Nephron (organoid): ENCODE measurements at regions not wholly inside any gene's neighbourhood (a gene's known extent, or its start where the extent isn't known, plus 50 kb on each side); places are given as distances from the start of the nearest gene placed in this dataset.

ENCODE experiments used
- H3K27ac Mint-ChIP-seq, 3 experiments: 2 replicates each; pipeline ENCODE4 v1.8.0; 2020; ENCODE audit warnings: mixed read lengths in 3 of 3, mild to moderate bottlenecking in 2 of 3, moderate library complexity in 1 of 3
- H3K27me3 Mint-ChIP-seq: 2 replicates; pipeline ENCODE4 v1.8.0; 2021; ENCODE audit warnings: low read depth, mild to moderate bottlenecking, moderate library complexity, mixed read lengths
- H3K36me3 Mint-ChIP-seq: 2 replicates; pipeline ENCODE4 v1.8.0; 2020; ENCODE audit warnings: low read depth, mixed read lengths
- H3K4me1 Mint-ChIP-seq: 2 replicates; pipeline ENCODE4 v1.8.0; 2020; ENCODE audit warnings: mixed read lengths
- H3K4me3 Mint-ChIP-seq, 3 experiments: 2 replicates each; pipeline ENCODE4 v1.8.0; 2020; ENCODE audit warnings: mild to moderate bottlenecking in 3 of 3, mixed read lengths in 3 of 3, moderate library complexity in 2 of 3
- H3K9me3 Mint-ChIP-seq: 2 replicates; pipeline ENCODE4 v1.8.0; 2020; ENCODE audit warnings: mixed read lengths
- TF ChIP-seq, protein P1 (sequence below), 3 experiments: fragments of 200-600 bp; sonication (generic); IDR thresholded peaks; one replicate each; pipeline ENCODE4 v1.5.0; 2021; ENCODE audit warnings: antibody characterized with exemption in 3 of 3; ENCODE audit not compliant: unreplicated experiment in 3 of 3

- peaks cover 3% of the 10 kb centered on the region for H3K27me3 Mint-ChIP-seq
- H3K4me1 Mint-ChIP-seq = no peaks in the 10 kb centered on the region
- no peak overlapping the region for H3K4me3 Mint-ChIP-seq
- no peaks in the 10 kb centered on the region for H3K9me3 Mint-ChIP-seq
- H3K27ac Mint-ChIP-seq = no peak overlapping the region
- TF ChIP-seq, protein P1, sequence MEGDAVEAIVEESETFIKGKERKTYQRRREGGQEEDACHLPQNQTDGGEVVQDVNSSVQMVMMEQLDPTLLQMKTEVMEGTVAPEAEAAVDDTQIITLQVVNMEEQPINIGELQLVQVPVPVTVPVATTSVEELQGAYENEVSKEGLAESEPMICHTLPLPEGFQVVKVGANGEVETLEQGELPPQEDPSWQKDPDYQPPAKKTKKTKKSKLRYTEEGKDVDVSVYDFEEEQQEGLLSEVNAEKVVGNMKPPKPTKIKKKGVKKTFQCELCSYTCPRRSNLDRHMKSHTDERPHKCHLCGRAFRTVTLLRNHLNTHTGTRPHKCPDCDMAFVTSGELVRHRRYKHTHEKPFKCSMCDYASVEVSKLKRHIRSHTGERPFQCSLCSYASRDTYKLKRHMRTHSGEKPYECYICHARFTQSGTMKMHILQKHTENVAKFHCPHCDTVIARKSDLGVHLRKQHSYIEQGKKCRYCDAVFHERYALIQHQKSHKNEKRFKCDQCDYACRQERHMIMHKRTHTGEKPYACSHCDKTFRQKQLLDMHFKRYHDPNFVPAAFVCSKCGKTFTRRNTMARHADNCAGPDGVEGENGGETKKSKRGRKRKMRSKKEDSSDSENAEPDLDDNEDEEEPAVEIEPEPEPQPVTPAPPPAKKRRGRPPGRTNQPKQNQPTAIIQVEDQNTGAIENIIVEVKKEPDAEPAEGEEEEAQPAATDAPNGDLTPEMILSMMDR (IDR thresholded peaks at IDR 0.05; ENCODE audit: unreplicated experiment in 3 of 3) = no peak
- no peaks in the 10 kb centered on the region for H3K36me3 Mint-ChIP-seq
Observed at GRCh38 chr1:78339490-78339889, 151.3 kb upstream of the PTGFR start.

DNA sequence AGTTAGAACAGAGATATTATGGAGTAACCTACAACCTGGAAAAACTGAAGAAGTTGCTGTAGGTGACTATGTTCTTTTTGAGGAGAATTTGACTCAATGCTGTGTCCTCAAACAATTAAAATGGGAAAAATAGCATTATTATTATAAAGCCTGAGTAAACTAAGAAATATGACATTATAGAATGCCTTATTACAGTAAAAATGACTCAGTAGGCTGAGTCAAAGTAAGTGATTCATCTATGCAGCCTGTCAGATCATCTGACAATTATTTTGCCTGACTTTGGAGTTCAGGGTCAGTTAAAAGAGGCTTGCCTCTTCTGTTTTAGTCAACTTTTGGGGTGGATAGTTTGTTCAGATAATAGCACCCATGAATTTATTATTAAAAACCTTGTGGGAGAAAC is 150.8 kb upstream of the PTGFR start:
- TF ChIP-seq, protein P1 (IDR thresholded peaks at IDR 0.05; ENCODE audit: unreplicated experiment in 3 of 3) = no peak
- Mint-ChIP-seq H3K4me3 (no peak overlapping the region), H3K36me3 (no peaks in the 10 kb centered on the region)

GRCh38 chr1:78348496-78349284 is 142.1 kb upstream of the PTGFR start:
- no peaks in the 10 kb centered on the region for H3K9me3 Mint-ChIP-seq
- H3K27ac Mint-ChIP-seq = no peak overlapping the region
- H3K36me3 Mint-ChIP-seq = no peaks in the 10 kb centered on the region
- H3K27me3 Mint-ChIP-seq = no peaks in the 10 kb centered on the region
- no peaks in the 10 kb centered on the region for H3K4me1 Mint-ChIP-seq
- TF ChIP-seq, protein P1 (IDR thresholded peaks at IDR 0.05; ENCODE audit: unreplicated experiment in 3 of 3) = no peak
- H3K4me3 Mint-ChIP-seq = no peak overlapping the region

More for the DNA sequence above, 150.8 kb upstream of the PTGFR start:
- Mint-ChIP-seq H3K4me1 (no peaks in the 10 kb centered on the region), H3K9me3 (no peaks in the 10 kb centered on the region), H3K27ac (no peak overlapping the region), H3K27me3 (peaks cover 3% of the 10 kb centered on the region)

DNA sequence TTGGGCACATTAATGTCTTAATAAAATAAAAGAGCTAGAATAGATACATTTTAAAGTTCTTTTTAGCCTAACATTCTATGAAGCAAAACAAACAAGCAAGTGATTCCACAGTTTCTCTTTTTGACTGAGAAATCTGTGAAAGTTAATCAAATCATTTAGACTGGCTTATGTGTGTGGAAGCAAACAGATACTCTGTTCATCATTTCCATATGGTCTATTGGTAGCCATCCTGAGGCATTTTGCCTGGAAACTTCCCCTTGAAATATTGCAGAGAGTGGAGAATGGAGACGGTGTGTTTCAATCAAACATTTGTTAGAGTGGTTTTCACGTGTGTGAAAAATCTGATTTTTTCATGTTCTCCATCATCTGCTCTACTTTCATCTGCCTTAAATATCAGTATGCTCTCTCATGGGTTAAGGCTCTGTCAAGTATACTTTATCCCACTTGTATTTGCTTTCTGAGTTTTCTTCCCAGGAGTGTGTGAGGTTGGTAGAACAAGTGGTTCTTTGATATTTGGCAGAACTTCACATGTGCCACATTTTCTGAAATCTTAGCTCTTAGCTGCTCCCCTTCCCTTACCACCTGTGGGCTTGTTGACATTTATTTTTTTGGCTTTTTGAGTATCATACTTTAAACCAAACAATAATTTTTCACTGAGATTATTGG is 139.1 kb upstream of the PTGFR start:
- Mint-ChIP-seq H3K36me3 (no peaks in the 10 kb centered on the region), H3K9me3 (no peaks in the 10 kb centered on the region), H3K27ac (no peak overlapping the region), H3K4me1 (no peaks in the 10 kb centered on the region), H3K27me3 (no peaks in the 10 kb centered on the region), H3K4me3 (no peak overlapping the region)
- TF ChIP-seq, protein P1 (IDR thresholded peaks at IDR 0.05; ENCODE audit: unreplicated experiment in 3 of 3) = no peak

DNA sequence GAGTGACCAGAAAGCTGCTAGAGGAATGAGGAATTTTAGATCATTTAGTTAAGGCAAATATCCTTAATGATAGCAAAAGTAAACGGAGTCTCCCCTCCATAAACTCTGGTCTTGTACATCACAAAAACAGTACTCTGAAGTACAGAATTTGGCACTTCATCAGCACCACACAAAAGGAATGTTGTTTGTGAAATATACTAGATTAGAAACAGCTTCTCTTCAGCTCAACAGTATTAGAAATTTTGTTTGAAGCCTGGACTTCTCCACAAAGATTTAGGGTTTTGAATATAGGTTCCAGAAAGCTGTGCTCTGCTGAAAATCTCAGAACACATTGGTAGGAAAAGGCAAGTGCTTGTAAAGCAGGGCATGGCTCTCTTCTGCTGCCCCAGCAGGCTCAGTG is 135.1 kb upstream of the PTGFR start:
- TF ChIP-seq, protein P1 (IDR thresholded peaks at IDR 0.05; ENCODE audit: unreplicated experiment in 3 of 3) = no peak
- H3K36me3 Mint-ChIP-seq = no peaks in the 10 kb centered on the region

More for the DNA sequence above, 135.1 kb upstream of the PTGFR start:
- Mint-ChIP-seq H3K27ac (peak overlapping the region; percentile 38 to 86 (median 64)), H3K4me1 (peaks cover 5% of the 10 kb centered on the region), H3K27me3 (no peaks in the 10 kb centered on the region), H3K4me3 (no peak overlapping the region), H3K9me3 (no peaks in the 10 kb centered on the region)
